ENCODE measurements at regions not wholly inside any gene's neighbourhood (a gene's known extent, or its start where the extent isn't known, plus 50 kb on each side); places are given as distances from the start of the nearest gene placed in this dataset.

- no peak for DNase-seq
These were observed 128.3 kb downstream of the LRRC30 start for GRCh38 chr18:7358989-7359726.

DNA sequence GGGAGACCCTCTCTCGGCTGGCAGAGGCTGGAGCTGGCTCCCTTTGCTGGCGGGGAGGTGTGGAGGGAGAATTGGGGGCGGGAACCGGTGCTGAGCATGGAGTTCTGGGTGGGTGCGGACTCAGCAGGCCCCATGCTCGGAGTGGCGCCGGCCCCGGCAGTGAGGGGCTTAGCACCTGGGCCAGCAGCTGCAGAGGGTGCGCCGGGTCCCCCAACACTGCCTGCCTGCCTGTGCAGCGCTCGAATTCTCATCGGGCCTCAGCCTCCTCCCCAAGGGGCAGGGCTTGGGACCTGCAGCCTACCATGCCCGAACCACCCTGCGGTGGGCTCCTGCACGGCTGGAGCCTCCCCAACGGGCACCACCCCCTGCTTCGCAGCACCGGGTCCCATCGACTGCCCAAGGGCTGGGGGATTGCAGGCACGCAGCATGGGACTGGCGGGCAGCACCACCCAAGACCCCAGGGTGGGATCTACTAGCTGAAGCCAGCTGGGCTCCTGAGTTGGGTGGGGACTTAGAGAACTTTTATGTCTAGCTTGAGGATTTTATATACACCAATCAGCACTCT lies 129.8 kb downstream of the LRRC30 start:
- DNase-seq, result no peak

DNA sequence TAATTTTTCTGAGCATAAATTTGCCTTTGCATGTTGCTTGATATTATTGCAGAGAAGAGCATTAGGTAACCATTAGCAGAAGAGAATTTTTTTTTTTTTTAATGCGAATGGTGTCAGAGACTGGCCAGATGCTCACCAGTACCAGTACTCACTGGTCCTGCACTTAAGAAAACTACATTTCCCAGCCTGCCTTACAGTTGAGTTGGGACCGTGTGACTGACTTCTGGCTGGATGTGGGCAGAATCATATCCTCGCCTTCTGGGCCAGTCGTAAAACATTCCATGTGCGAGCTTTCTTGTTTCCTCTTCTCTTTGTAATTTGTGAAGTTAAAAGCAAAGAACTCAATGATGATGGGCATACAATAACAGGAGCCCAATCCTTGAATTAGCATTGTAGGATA lies 132.4 kb downstream of the LRRC30 start:
- DNase-seq, result no peak

GRCh38 chr18:7366597-7366996 lies 135.7 kb downstream of the LRRC30 start:
- DNase-seq, result no peak

- no peak for DNase-seq
These were observed 136.4 kb downstream of the LRRC30 start for GRCh38 chr18:7367336-7367735.

DNA sequence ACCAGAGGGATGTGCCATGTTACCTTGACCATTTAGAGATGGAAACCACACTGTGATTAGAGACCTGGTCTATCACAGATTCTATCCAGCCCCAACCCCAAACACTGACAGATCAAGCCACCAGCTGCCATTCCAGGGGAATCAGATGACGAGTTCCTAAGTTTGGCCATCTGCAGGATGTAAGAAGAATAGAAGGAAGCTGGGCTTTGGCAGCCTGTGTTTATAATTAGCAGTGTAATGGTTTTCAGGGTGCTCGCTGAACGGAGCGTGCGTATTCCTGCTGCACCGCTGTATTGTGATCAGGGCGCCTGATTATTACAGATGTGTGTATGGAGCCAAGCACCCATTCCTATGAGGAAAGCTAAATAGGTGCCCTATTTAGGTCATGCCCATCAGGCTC lies 138.1 kb downstream of the LRRC30 start:
- DNase-seq, result no peak

- DNase-seq, result no peak
These were observed 139.5 kb downstream of the LRRC30 start for GRCh38 chr18:7370375-7370774.

GRCh38 chr18:7370802-7371201 lies 139.9 kb downstream of the LRRC30 start:
- no peak for DNase-seq

DNA sequence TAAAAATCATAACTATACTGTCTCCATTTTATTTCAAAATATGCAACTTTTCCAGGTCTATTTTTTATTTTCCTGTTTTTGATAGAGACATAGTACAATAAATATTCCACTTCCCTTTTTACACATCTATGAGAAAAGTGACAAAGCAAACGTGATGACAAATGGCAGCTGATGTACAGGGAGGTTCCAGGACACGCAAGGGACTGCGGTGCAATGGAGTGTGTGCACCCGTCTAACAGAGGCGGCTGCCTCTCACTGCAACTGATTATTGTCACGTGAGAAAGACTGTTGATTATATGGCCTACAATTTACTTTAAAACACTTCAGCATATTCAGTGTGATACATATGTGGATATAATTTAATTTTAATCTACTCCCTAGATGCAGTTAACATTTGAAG lies 142.6 kb downstream of the LRRC30 start:
- no peak for DNase-seq

DNA sequence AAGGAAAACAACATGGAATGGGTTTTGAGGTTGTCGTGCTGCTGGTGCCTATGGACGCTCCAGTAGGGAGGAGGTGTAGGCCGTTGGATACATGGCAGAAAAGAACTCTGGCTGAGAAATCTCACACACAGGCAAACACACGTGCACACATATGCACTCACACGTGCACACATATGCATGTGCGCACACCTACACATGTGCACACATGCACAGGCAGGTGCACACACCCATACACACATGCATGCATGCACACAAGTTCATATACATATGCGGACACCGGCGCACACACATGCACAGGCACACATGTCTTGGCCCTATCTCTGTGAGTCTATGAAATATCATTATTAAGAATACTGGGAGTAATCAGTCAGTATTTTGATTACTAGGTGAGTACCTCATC lies 150.4 kb downstream of the LRRC30 start:
- no peak for DNase-seq

- DNase-seq, result no peak
These were observed 151.6 kb downstream of the LRRC30 start for GRCh38 chr18:7382328-7383001.

GRCh38 chr18:7383002-7383980 lies 152.4 kb downstream of the LRRC30 start:
- DNase-seq, result no peak

DNA sequence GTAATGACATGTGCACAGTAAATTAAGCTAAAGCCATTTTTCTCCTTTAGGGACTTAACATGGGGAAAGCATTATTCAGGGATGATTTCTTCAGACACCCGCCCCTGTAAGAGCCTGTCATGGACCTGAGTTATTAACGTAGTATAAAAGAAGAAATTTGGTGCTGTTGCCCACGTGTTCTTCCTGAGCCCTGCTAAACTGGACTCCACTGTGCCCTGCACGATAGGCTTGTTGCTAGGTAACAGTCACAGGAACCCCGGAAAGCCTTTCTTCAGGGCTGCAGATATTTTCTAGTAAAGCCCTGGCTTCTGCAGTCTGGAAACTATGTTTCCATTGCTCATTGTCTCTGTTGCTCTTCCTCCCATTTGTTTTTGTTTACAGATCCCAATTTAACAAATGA lies 157.9 kb downstream of the LRRC30 start:
- no peak for DNase-seq

- no peak for DNase-seq
These were observed 160.0 kb downstream of the LRRC30 start for GRCh38 chr18:7390731-7391492.

DNA sequence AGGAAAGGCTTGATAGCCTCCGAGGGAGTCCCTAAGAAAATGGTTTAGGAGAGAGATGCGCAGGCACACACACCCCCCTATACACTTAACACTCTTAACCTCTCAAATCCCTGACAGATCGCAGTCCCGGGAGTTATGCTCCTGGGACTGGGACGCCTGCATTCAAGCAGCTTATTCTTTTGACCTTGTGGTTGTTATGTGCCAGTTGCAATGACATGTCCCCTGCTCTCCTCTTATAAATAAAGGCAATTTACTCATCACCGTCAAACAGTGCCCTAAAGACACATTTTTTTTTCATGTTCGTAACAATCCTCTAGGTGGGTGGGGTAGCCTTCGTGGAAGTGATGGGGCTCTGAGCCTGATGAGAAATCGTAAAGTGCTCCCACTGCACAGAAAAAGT lies 162.2 kb downstream of the LRRC30 start:
- no peak for DNase-seq

- DNase-seq, result no peak
These were observed 163.3 kb downstream of the LRRC30 start for GRCh38 chr18:7394050-7394659.

GRCh38 chr18:7395566-7395965 lies 164.7 kb downstream of the LRRC30 start:
- no peak for DNase-seq

GRCh38 chr18:7413906-7414305 lies 153.2 kb upstream of the PTPRM start:
- no peak for DNase-seq

- no peak for DNase-seq
These were observed 152.7 kb upstream of the PTPRM start for GRCh38 chr18:7414459-7414858.

GRCh38 chr18:7415081-7415894 lies 151.8 kb upstream of the PTPRM start:
- DNase-seq, result no peak

DNA sequence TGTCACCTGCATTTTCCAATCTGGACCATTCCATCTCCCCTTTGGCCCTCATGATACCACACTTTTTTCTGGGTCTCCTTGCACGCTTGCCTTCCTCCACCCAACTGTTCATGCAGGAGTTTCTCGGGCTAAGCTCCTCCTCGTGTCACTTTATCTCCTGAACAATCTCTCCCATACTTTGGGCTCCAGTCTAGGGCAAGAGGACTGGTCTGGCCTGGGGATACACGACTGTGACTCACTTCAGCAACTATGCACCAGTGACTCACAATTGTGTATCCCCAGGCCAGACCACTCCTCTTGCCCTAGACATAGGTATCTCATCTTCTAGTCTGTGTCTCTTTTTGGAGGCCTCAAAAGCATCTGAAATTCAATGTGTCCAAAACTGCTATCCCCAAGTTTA lies 149.4 kb upstream of the PTPRM start:
- DNase-seq, result peak; percentile 61
